IMR-90 (cell line): ENCODE measurements at regions not wholly inside any gene's neighbourhood (a gene's known extent, or its start where the extent isn't known, plus 50 kb on each side); places are given as distances from the start of the nearest gene placed in this dataset.

ENCODE experiments used
- ATAC-seq: fragments of 200-7000 bp; cut with Tn5 transposase; 2 replicates; pipeline ENCODE4 v1.9.1; 2020; ENCODE audit warnings: low read depth, mild to moderate bottlenecking, moderate library complexity
- BruUV-seq: library from RNA; stranded (reverse); fragments of 400-500 nt; replicated peaks from 2 replicates; lab custom pipeline; 2021; lab: Mats Ljungman, UMichigan
- CTCF ChIA-PET: fragments of 300-600 bp; formaldehyde crosslinking; extraction: SDS; loops from one replicate; lab custom pipeline; 2021; ENCODE audit warnings: antibody characterized with exemption; lab: Yijun Ruan, JAX
- POLR2A ChIA-PET: fragments of 300-600 bp; sonication (Branson Sonifier 250); formaldehyde crosslinking; loops from one replicate; lab custom pipeline; 2022; ENCODE audit warnings: antibody characterized with exemption; ENCODE audit not compliant: unreplicated experiment; lab: Charles Lee
- DNase-seq: peaks from one replicate; pipeline ENCODE4 v3.0.0; 2013
- H2AFZ ChIP-seq: replicated peaks from 2 replicates; pipeline ENCODE3; 2013; ENCODE audit warnings: low read length, mild to moderate bottlenecking; ENCODE audit not compliant: poor library complexity
- H2AK5ac ChIP-seq: 2 replicates; pipeline ENCODE4 v1.6.1; 2013; ENCODE audit warnings: low read depth, low read length, inconsistent platforms
- H2AK9ac ChIP-seq: replicated peaks from 2 replicates; pipeline ENCODE3; 2013; ENCODE audit warnings: mild to moderate bottlenecking, low read depth, low read length, moderate library complexity; ENCODE audit not compliant: poor library complexity
- H2BK120ac ChIP-seq: 2 replicates; pipeline ENCODE4 v1.6.1; 2013; ENCODE audit warnings: low read depth, low read length, inconsistent platforms
- H2BK15ac ChIP-seq: 3 replicates; pipeline ENCODE4 v1.6.1; 2013; ENCODE audit warnings: low read depth, low read length, inconsistent platforms
- H2BK20ac ChIP-seq: 2 replicates; pipeline ENCODE4 v1.6.1; 2013; ENCODE audit warnings: low read depth, mild to moderate bottlenecking, inconsistent platforms, low read length, moderate library complexity
- H2BK5ac ChIP-seq: 2 replicates; pipeline ENCODE4 v1.6.1; 2013; ENCODE audit warnings: mild to moderate bottlenecking, low read depth, low read length, inconsistent platforms; ENCODE audit not compliant: poor library complexity, severe bottlenecking
- H3K14ac ChIP-seq: replicated peaks from 2 replicates; pipeline ENCODE4 v1.6.1; 2013; ENCODE audit warnings: low read depth, low read length, inconsistent platforms
- H3K18ac ChIP-seq: 2 replicates; pipeline ENCODE4 v1.6.1; 2013; ENCODE audit warnings: low read depth, low read length, control low read depth
- H3K23ac ChIP-seq: 2 replicates; pipeline ENCODE4 v1.6.1; 2013; ENCODE audit warnings: low read depth, low read length, inconsistent platforms
- H3K27ac ChIP-seq: 2 replicates; pipeline ENCODE4 v1.5.1; 2013; ENCODE audit warnings: mild to moderate bottlenecking, control low read depth, low read length; ENCODE audit not compliant: insufficient read depth
- H3K27me3 ChIP-seq: 2 replicates; pipeline ENCODE4 v1.6.1; 2013; ENCODE audit warnings: low read length; ENCODE audit not compliant: control insufficient read depth, insufficient read depth
- H3K36me3 ChIP-seq: 2 replicates; pipeline ENCODE4 v1.6.1; 2013; ENCODE audit warnings: low read length, mixed read lengths; ENCODE audit not compliant: control insufficient read depth, insufficient read depth
- H3K4ac ChIP-seq: 2 replicates; pipeline ENCODE4 v1.6.1; 2013; ENCODE audit warnings: low read depth, low read length, inconsistent platforms
- H3K4me1 ChIP-seq: 2 replicates; pipeline ENCODE4 v1.6.1; 2013; ENCODE audit warnings: low read length, mixed read lengths; ENCODE audit not compliant: control insufficient read depth, insufficient read depth
- H3K4me2 ChIP-seq: 2 replicates; pipeline ENCODE4 v1.6.1; 2013; ENCODE audit warnings: low read depth, mild to moderate bottlenecking, control low read depth, low read length, moderate library complexity
- H3K4me3 ChIP-seq: 2 replicates; pipeline ENCODE4 v1.5.1; 2013; ENCODE audit warnings: low read depth, mild to moderate bottlenecking, control low read depth, low read length, moderate library complexity; ENCODE audit not compliant: insufficient read depth
- H3K56ac ChIP-seq: 2 replicates; pipeline ENCODE4 v1.6.1; 2013; ENCODE audit warnings: low read length, inconsistent platforms; ENCODE audit not compliant: insufficient read depth; ENCODE audit errors: extremely low read depth
- H3K79me1 ChIP-seq, 2 experiments: 2 replicates each; pipeline ENCODE4 v1.6.1; 2013; ENCODE audit warnings: low read length in 2 of 2, inconsistent platforms in 1 of 2, low read depth in 1 of 2
- H3K9ac ChIP-seq: 2 replicates; pipeline ENCODE4 v1.6.1; 2013; ENCODE audit warnings: low read depth, low read length, control low read depth
- H3K9me1 ChIP-seq: 2 replicates; pipeline ENCODE4 v1.6.1; 2013; ENCODE audit warnings: low read length, inconsistent platforms; ENCODE audit not compliant: insufficient read depth
- H3K9me3 ChIP-seq: 2 replicates; pipeline ENCODE4 v1.6.1; 2013; ENCODE audit warnings: low read length; ENCODE audit not compliant: control insufficient read depth, insufficient read depth
- H4K20me1 ChIP-seq: 2 replicates; pipeline ENCODE4 v1.6.1; 2013; ENCODE audit warnings: low read length, inconsistent platforms; ENCODE audit not compliant: insufficient read depth
- H4K5ac ChIP-seq: 2 replicates; pipeline ENCODE4 v1.6.1; 2013; ENCODE audit warnings: mild to moderate bottlenecking, low read depth, low read length, control low read depth
- H4K8ac ChIP-seq, 2 experiments: 2 replicates each; pipeline ENCODE4 v1.6.1; 2013; ENCODE audit warnings: low read depth in 2 of 2, low read length in 2 of 2, control low read depth in 1 of 2, inconsistent platforms in 1 of 2
- H4K91ac ChIP-seq: 2 replicates; pipeline ENCODE4 v1.6.1; 2013; ENCODE audit warnings: low read depth, low read length, inconsistent platforms; ENCODE audit not compliant: insufficient read depth
- CEBPB ChIP-seq: IDR thresholded peaks from 2 replicates; pipeline ENCODE4 v1.6.1; 2012; ENCODE audit warnings: low read depth, low read length, improper control_type of control experiment
- CHD1 ChIP-seq: IDR thresholded peaks from 2 replicates; pipeline ENCODE4 v1.6.1; 2012; ENCODE audit warnings: low read depth, low read length, improper control_type of control experiment
- CTCF ChIP-seq: conservative IDR thresholded peaks from 2 replicates; pipeline ENCODE4 v1.5.1; 2012; ENCODE audit warnings: mild to moderate bottlenecking, low read depth, low read length, improper control_type of control experiment
- ELK1 ChIP-seq: fragments of 150-350 bp; IDR thresholded peaks from 2 replicates; pipeline ENCODE4 v1.6.1; 2016; ENCODE audit warnings: low read depth, mild to moderate bottlenecking, low read length, moderate library complexity, borderline replicate concordance
- FOS ChIP-seq: fragments of 150-350 bp; IDR thresholded peaks from 2 replicates; pipeline ENCODE4 v1.6.1; 2016; ENCODE audit warnings: low read depth, low read length
- MXI1 ChIP-seq: IDR thresholded peaks from 2 replicates; pipeline ENCODE4 v1.6.1; 2012; ENCODE audit warnings: low read depth, mild to moderate bottlenecking, low read length, moderate library complexity, borderline replicate concordance
- NFE2L2 ChIP-seq: fragments of 150-350 bp; IDR thresholded peaks from 2 replicates; pipeline ENCODE4 v1.6.1; 2016; ENCODE audit warnings: low read depth, mild to moderate bottlenecking, low read length
- POLR2A ChIP-seq: IDR thresholded peaks from 2 replicates; pipeline ENCODE4 v1.6.1; 2012; ENCODE audit warnings: mild to moderate bottlenecking, low read depth, low read length
- RFX5 ChIP-seq: IDR thresholded peaks from 2 replicates; pipeline ENCODE4 v1.8.0; 2012; ENCODE audit warnings: low read depth, mild to moderate bottlenecking, low read length, moderate library complexity
- SMC3 ChIP-seq: fragments of 150-350 bp; IDR thresholded peaks from 2 replicates; pipeline ENCODE4 v1.6.1; 2016; ENCODE audit warnings: low read depth, mild to moderate bottlenecking, antibody characterized with exemption, low read length, moderate library complexity
- WGBS, 2 experiments: methylation state at CpG; one replicate each; pipeline versions ENCODE4 v1.1.5 to v1.1.7; 2013; ENCODE audit warnings: missing lambda C conversion rate in 2 of 2; ENCODE audit not compliant: insufficient read length in 1 of 2; ENCODE audit errors: extremely low coverage in 2 of 2; 5-methylcytosine and 5-hydroxymethylcytosine counted together
- dilution Hi-C: fragments of 300-500 bp; cut with HindIII; formaldehyde crosslinking; loops from one replicate; pipeline ENCODE4 v1.14.3; 2018; ENCODE audit warnings: low sequenced_read_pairs; ENCODE audit not compliant: unreplicated experiment
- in situ Hi-C: fragments of 300-500 bp; cut with MboI; formaldehyde crosslinking; loops from 3 replicates; pipeline ENCODE4 v1.14.3; 2019; ENCODE audit warnings: low sequenced_read_pairs, inconsistent platforms, mixed read lengths
- intact Hi-C: fragments of 100-400 bp; cut with micrococcal nuclease; formaldehyde crosslinking; loops from 2 replicates; pipeline ENCODE4 v1.10.0; 2022

GRCh38 chr1:187631984-187632383 lies 803.2 kb downstream of the PLA2G4A start:
- ATAC-seq = no peak
- Histone ChIP-seq H4K8ac (no peak overlapping the region), H2BK15ac (no peak overlapping the region), H3K4me3 (no peak overlapping the region), H4K5ac (no peak overlapping the region), H3K9me1 (no peaks in the 10 kb centered on the region), H2AFZ (no peak overlapping the region), H3K14ac (no peak overlapping the region), H3K23ac (no peak overlapping the region), H2BK20ac (no peak overlapping the region), H3K18ac (no peak overlapping the region), H3K27me3 (no peaks in the 10 kb centered on the region), H2BK5ac (no peak overlapping the region), H3K4me2 (no peak overlapping the region), H3K36me3 (no peaks in the 10 kb centered on the region), H2AK9ac (no peak overlapping the region), H4K20me1 (no peaks in the 10 kb centered on the region), H2BK120ac (no peak overlapping the region), H3K79me1 (no peaks in the 10 kb centered on the region), H3K27ac (no peak overlapping the region), H3K56ac (no peak overlapping the region), H4K91ac (no peak overlapping the region), H3K4me1 (no peaks in the 10 kb centered on the region), H3K9ac (no peak overlapping the region), H2AK5ac (no peak overlapping the region), H3K4ac (no peak overlapping the region), H3K9me3 (peaks cover 14% of the 10 kb centered on the region)
- POLR2A ChIA-PET = no interaction called here
- no peak for DNase-seq
- no CpG with 5 or more reads among the region's 5 CpGs for WGBS, 2 experiments
- dilution Hi-C loops = no loop called here
- CTCF ChIA-PET = no interaction called here
- BruUV-seq = no TSS peak
- in situ Hi-C loops = no loop called here
- intact Hi-C loops = no loop called here
- no peak for TF ChIP-seq SMC3
- TF ChIP-seq NFE2L2 = no peak
- TF ChIP-seq ELK1 = no peak
- TF ChIP-seq CTCF = no peak
- no peak for TF ChIP-seq CHD1
- no peak for TF ChIP-seq FOS
- no peak for TF ChIP-seq MXI1
- no peak for TF ChIP-seq RFX5
- no peak for TF ChIP-seq POLR2A
- TF ChIP-seq CEBPB = no peak
